Fibroblast of mammary gland (primary cell): ENCODE measurements at regions not wholly inside any gene's neighbourhood (a gene's known extent, or its start where the extent isn't known, plus 50 kb on each side); places are given as distances from the start of the nearest gene placed in this dataset.

Experiments used
- DNase-seq: peaks from one replicate; pipeline ENCODE4 v3.0.0-alpha.2; 2010; ENCODE audit warnings: low read depth
- H3K4me3 ChIP-seq: 2 replicates; pipeline ENCODE4 v1.5.1; 2011; ENCODE audit warnings: low read depth, mild to moderate bottlenecking, low read length, moderate library complexity; ENCODE audit not compliant: control insufficient read depth
- TF ChIP-seq, protein P1 (sequence below): conservative IDR thresholded peaks from 2 replicates; pipeline ENCODE4 v1.5.1; 2011; ENCODE audit warnings: low read depth, low read length, inconsistent platforms; ENCODE audit not compliant: control insufficient read depth, insufficient read depth

DNA sequence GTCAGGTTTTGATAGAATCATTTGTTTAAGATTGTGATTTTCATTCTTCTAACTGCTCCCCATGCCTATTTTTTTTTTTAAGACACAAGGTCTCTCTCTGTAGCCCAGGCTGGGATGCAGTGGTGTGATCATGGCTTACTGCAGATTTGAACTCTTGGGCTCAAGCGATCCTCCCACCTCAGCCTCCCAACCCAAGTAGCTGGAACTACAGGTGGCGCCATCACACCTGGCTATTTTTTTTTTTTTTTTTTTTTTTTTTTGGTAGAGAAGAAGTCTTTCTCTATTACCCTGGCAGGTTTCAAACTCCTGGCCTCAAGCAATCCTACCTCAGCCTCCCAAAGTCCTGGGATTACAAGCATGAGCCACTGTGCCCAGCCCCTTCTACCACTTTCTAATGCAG is 223.3 kb downstream of the CBLN1 start:
- no peak overlapping the region for H3K4me3 ChIP-seq
- no peak for DNase-seq
- TF ChIP-seq, protein P1, sequence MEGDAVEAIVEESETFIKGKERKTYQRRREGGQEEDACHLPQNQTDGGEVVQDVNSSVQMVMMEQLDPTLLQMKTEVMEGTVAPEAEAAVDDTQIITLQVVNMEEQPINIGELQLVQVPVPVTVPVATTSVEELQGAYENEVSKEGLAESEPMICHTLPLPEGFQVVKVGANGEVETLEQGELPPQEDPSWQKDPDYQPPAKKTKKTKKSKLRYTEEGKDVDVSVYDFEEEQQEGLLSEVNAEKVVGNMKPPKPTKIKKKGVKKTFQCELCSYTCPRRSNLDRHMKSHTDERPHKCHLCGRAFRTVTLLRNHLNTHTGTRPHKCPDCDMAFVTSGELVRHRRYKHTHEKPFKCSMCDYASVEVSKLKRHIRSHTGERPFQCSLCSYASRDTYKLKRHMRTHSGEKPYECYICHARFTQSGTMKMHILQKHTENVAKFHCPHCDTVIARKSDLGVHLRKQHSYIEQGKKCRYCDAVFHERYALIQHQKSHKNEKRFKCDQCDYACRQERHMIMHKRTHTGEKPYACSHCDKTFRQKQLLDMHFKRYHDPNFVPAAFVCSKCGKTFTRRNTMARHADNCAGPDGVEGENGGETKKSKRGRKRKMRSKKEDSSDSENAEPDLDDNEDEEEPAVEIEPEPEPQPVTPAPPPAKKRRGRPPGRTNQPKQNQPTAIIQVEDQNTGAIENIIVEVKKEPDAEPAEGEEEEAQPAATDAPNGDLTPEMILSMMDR: no peak

DNA sequence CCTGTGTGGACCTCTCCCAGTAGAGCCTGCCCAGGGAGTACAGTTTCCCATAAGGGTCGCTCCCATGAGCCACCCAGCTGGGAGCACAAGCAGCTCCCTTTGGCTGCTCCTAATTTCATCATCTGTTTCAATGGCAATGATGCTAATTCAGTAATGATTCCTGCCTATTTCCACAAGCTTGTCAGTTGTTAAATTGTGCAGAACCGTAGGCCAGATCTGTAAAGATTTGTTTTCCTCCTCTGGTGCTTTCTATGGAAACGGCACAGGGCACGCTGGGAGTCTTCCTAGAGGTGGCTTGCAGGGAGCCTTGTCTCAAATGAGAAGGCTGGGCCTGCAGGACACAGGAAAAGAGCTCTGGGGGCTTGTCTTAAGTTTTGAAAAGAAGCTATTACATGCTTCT is 223.7 kb downstream of the CBLN1 start:
- TF ChIP-seq, protein P1: no peak
- no peak for DNase-seq
- no peak overlapping the region for H3K4me3 ChIP-seq

DNA sequence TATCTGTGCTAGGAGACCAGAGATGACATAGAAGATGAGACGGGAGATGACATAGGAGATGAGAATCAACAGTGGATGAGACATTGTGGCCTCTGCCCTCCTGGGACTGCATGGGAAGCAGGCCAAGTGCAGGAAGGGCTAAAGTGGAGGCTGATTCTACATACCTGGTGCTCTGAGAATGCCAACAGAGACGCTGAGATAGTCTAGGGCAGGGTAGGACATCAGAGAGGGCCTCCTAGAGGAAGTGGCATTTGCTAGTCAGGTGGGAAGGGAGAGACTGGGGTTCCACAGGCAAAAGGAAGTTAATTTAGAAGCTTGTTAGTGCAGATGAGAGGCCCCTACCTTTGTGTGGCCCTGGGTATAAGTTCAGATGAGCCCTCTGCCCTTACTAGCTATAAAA is 224.2 kb downstream of the CBLN1 start:
- no peak overlapping the region for H3K4me3 ChIP-seq
- no peak for DNase-seq
- TF ChIP-seq, protein P1: no peak

DNA sequence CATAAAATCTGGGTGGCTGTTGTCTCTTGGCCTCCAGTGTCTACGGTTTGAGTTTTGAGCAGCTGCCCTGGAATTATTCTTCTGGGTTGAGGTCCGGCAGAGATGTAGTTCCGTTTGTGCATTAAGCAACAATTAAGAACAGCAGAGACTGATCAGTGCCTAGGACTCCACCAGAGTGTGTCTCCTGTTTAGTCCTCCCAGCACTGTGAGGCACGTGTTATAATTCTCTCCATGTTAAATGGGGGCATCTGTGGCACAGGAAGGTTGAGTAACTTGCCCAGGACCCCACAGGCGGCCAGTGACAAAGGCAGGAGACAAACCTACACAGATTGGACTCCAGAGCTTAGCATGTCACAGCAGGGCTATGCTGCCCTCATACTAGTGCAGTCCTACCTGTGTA is 225.1 kb downstream of the CBLN1 start:
- TF ChIP-seq, protein P1: no peak
- DNase-seq: no peak
- H3K4me3 ChIP-seq: no peak overlapping the region

DNA sequence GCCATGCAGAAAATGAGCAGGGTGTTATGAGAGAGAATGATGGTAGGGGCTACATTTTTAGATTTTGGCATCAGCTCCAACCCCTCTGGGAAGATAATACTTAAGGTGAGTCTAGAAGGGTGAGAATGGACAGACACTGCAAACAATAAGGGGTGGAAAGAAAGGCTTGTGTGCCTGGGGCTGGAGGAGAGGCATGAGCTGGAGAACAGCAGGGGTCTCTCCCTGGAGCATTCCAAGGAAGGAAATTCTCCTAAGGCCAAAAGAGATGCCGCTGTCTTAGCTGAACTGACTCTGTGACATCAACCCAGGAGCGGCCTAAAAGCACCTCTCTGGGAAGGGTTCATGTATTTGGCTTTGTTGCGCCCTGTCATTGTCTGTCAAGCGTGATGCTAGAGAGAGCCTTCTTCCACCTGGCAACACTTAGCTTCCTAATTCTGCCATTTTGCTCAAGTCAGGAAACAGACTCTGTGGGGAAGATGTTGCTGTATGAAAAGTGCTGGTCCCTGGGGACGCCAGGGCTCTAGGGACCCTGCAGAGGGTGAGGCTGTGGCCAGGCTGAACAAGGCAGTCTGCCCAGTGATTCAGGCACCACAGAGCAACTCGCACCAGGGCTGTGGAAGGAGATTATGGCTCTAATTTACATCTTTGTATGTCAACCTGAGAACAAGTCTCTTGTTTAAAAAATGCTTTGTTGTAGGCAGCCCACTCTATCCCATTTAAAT is 225.7 kb downstream of the CBLN1 start:
- no peak for DNase-seq
- no peak overlapping the region for H3K4me3 ChIP-seq
- TF ChIP-seq, protein P1: no peak

DNA sequence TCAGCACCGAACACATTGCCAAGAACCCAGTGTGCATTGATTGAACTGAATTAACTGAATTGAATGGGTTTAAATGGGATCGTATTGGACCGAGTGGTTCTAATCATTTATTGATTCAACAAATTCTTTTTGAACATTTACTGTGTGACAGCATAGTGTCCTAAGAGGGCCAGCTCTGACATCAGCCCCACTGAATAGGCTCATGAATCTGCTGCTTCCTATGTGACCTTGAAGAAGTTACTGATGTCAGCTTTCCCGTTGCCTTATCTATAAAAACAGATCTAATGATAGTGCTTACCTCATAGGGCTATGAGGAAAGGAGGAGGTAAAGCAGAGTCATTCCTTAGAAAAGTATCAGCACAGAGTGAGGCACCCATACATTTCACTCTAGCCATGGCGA is 226.3 kb downstream of the CBLN1 start:
- no peak for DNase-seq
- H3K4me3 ChIP-seq: no peak overlapping the region
- TF ChIP-seq, protein P1: no peak

DNA sequence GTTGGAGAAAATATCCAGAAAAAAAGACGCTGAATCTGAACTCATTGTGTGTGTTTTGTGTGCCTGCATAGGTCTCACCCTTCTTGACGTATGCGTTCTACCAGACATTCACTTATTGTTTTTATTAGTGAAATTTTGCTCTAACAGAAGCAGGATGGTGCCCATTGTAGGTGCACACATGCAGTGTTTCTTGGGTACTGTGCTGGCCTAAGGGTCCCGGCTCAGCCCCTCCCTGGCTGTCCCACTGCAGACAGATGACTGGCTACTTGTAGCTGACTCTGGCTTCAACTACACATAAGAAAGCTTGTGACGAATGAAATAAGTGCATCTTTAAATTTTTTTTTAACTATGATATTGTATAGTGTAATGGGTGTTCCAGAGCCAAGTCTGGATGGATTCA is 227.0 kb downstream of the CBLN1 start:
- DNase-seq: no peak
- TF ChIP-seq, protein P1: no peak
- H3K4me3 ChIP-seq: no peak overlapping the region
